ENCODE measurements at regions not wholly inside any gene's neighbourhood (a gene's known extent, or its start where the extent isn't known, plus 50 kb on each side); places are given as distances from the start of the nearest gene placed in this dataset.

DNA sequence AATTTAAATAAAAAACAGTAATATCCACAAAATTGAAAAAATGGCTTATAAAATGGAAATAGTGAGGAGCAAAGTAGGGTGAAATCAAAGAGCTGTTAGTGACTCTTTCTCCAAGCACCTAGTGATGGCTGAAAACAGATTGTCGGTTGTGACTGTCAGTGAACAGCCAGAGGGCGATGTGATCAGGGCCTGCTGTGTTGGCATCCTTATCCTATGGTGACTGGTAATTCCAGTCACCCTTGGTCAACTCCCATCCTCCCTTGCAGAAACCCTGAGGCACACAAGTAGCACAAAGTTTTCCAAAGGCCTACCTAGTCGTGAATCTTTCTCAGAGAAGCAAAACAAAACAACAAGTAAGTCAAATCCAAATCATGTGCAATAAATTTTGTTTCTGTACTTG, 599.8 kb upstream of the CXADR start:
- no peak overlapping the region for H3K27ac ChIP-seq (ENCODE audit: low read depth, low read length)
- H3K27me3 ChIP-seq (ENCODE audit: control insufficient read depth in 1 of 2, insufficient read depth in 2 of 2, low read length in 2 of 2): no peaks in the 10 kb centered on the region
- no peaks in the 10 kb centered on the region for H3K4me1 ChIP-seq (ENCODE audit: control insufficient read depth in 1 of 2, insufficient read depth in 2 of 2, low read length in 2 of 2)
- peaks cover 7 to 13% of the 10 kb centered on the region in 2 donors for H3K9me3 ChIP-seq (ENCODE audit: control insufficient read depth in 1 of 2, low read length in 2 of 2)
- H3K9ac ChIP-seq (ENCODE audit: low read depth in 1 of 2, low read length in 2 of 2): no peak overlapping the region
- H3K4me3 ChIP-seq (ENCODE audit: low read depth in 1 of 2, low read length in 2 of 2): no peak overlapping the region
- H3K36me3 ChIP-seq (ENCODE audit: control insufficient read depth in 1 of 2, insufficient read depth in 2 of 2, low read length in 2 of 2): no peaks in the 10 kb centered on the region

GRCh38 chr21:16928439-16928838, 584.4 kb upstream of the CXADR start:
- no peak overlapping the region for H3K4me3 ChIP-seq (ENCODE audit: low read depth in 1 of 2, low read length in 2 of 2)
- H3K27ac ChIP-seq (ENCODE audit: low read depth, low read length): no peak overlapping the region
- H3K4me1 ChIP-seq (ENCODE audit: control insufficient read depth in 1 of 2, insufficient read depth in 2 of 2, low read length in 2 of 2): no peaks in the 10 kb centered on the region
- H3K9ac ChIP-seq (ENCODE audit: low read depth in 1 of 2, low read length in 2 of 2): no peak overlapping the region
- no peaks in the 10 kb centered on the region for H3K36me3 ChIP-seq (ENCODE audit: control insufficient read depth in 1 of 2, insufficient read depth in 2 of 2, low read length in 2 of 2)
- H3K27me3 ChIP-seq (ENCODE audit: control insufficient read depth in 1 of 2, insufficient read depth in 2 of 2, low read length in 2 of 2): no peaks in the 10 kb centered on the region
- peaks cover 3 to 11% of the 10 kb centered on the region in 2 donors for H3K9me3 ChIP-seq (ENCODE audit: control insufficient read depth in 1 of 2, low read length in 2 of 2)

DNA sequence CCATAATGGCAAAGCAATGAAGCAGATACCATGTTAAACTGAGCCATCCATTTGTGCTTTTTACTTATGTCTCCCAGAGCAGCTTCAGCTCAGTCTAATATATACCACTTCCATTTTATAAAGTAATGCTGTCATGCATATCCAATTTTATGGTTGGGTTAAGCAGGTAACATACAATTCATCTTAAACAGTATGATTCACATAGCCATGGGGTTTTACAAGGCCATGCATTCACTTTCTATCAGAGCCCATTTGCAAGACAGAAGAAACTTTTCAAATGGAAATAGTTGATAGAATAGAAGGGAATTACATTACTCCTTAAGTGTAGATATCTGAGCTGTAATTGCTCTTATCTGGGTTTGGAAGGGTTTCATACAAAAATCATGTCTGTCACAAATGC, 580.5 kb upstream of the CXADR start:
- H3K27me3 ChIP-seq (ENCODE audit: control insufficient read depth in 1 of 2, insufficient read depth in 2 of 2, low read length in 2 of 2): no peaks in the 10 kb centered on the region
- no peaks in the 10 kb centered on the region for H3K4me1 ChIP-seq (ENCODE audit: control insufficient read depth in 1 of 2, insufficient read depth in 2 of 2, low read length in 2 of 2)
- H3K9ac ChIP-seq (ENCODE audit: low read depth in 1 of 2, low read length in 2 of 2): no peak overlapping the region
- H3K4me3 ChIP-seq (ENCODE audit: low read depth in 1 of 2, low read length in 2 of 2): no peak overlapping the region
- no peaks in the 10 kb centered on the region for H3K36me3 ChIP-seq (ENCODE audit: control insufficient read depth in 1 of 2, insufficient read depth in 2 of 2, low read length in 2 of 2)
- H3K27ac ChIP-seq (ENCODE audit: low read depth, low read length): no peak overlapping the region
- peaks cover 4 to 14% of the 10 kb centered on the region in 2 donors for H3K9me3 ChIP-seq (ENCODE audit: control insufficient read depth in 1 of 2, low read length in 2 of 2)

DNA sequence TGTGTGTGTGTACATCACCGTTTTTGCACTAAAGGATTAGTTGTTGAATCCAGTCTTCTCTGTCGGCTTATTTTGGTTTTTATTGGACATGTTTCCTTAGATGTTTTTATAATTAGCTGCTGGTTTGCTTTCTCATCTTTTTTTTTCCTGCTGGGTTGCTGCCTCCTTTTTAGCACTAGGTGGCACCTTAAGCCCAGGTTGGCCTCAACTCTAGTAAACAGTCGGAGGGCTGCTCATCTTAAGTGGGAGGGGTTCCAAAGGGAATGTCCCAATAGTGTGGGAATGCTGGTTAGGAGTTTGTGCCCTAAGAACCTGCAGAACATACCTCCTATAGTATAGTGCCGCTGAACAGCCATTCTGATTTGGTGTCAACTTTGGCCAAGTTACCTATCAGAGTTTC, 570.1 kb upstream of the CXADR start:
- Histone ChIP-seq H3K4me3 (ENCODE audit: low read depth in 1 of 2, low read length in 2 of 2) (no peak overlapping the region), H3K9me3 (ENCODE audit: control insufficient read depth in 1 of 2, low read length in 2 of 2) (peaks cover 20 to 26% of the 10 kb centered on the region in 2 donors), H3K4me1 (ENCODE audit: control insufficient read depth in 1 of 2, insufficient read depth in 2 of 2, low read length in 2 of 2) (no peaks in the 10 kb centered on the region), H3K27me3 (ENCODE audit: control insufficient read depth in 1 of 2, insufficient read depth in 2 of 2, low read length in 2 of 2) (no peaks in the 10 kb centered on the region), H3K36me3 (ENCODE audit: control insufficient read depth in 1 of 2, insufficient read depth in 2 of 2, low read length in 2 of 2) (no peaks in the 10 kb centered on the region), H3K27ac (ENCODE audit: low read depth, low read length) (no peak overlapping the region), H3K9ac (ENCODE audit: low read depth in 1 of 2, low read length in 2 of 2) (no peak overlapping the region)

DNA sequence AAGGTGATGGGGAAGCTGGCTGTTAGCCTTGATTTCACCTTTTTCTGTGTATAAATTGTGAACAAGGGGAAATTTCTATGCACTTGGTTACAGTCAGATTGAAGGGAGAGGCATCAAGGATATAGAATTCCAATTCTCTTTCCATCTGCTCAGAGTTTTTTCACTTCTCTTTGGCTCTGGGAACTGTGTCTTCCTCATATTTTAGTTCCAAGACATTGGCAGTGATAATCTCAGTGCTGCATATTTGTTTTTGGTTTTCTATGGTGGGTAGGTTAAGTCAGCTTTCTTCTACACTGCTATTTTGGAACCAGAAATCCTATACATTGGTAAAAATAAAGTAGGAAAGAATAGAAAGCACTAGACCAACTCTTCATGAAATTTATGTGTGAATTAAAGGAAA, 569.6 kb upstream of the CXADR start:
- no peak overlapping the region for H3K4me3 ChIP-seq (ENCODE audit: low read depth in 1 of 2, low read length in 2 of 2)
- H3K27ac ChIP-seq (ENCODE audit: low read depth, low read length): no peak overlapping the region
- no peaks in the 10 kb centered on the region for H3K36me3 ChIP-seq (ENCODE audit: control insufficient read depth in 1 of 2, insufficient read depth in 2 of 2, low read length in 2 of 2)
- H3K9ac ChIP-seq (ENCODE audit: low read depth in 1 of 2, low read length in 2 of 2): no peak overlapping the region
- H3K27me3 ChIP-seq (ENCODE audit: control insufficient read depth in 1 of 2, insufficient read depth in 2 of 2, low read length in 2 of 2): no peaks in the 10 kb centered on the region
- H3K4me1 ChIP-seq (ENCODE audit: control insufficient read depth in 1 of 2, insufficient read depth in 2 of 2, low read length in 2 of 2): no peaks in the 10 kb centered on the region
- peaks cover 20 to 26% of the 10 kb centered on the region in 2 donors for H3K9me3 ChIP-seq (ENCODE audit: control insufficient read depth in 1 of 2, low read length in 2 of 2)

- H3K9me3 ChIP-seq (ENCODE audit: control insufficient read depth in 1 of 2, low read length in 2 of 2): peaks cover 20 to 28% of the 10 kb centered on the region in 2 donors
- no peak overlapping the region for H3K4me3 ChIP-seq (ENCODE audit: low read depth in 1 of 2, low read length in 2 of 2)
- H3K4me1 ChIP-seq (ENCODE audit: control insufficient read depth in 1 of 2, insufficient read depth in 2 of 2, low read length in 2 of 2): no peaks in the 10 kb centered on the region
- no peaks in the 10 kb centered on the region for H3K27me3 ChIP-seq (ENCODE audit: control insufficient read depth in 1 of 2, insufficient read depth in 2 of 2, low read length in 2 of 2)
- H3K36me3 ChIP-seq (ENCODE audit: control insufficient read depth in 1 of 2, insufficient read depth in 2 of 2, low read length in 2 of 2): no peaks in the 10 kb centered on the region
- no peak overlapping the region for H3K27ac ChIP-seq (ENCODE audit: low read depth, low read length)
- H3K9ac ChIP-seq (ENCODE audit: low read depth in 1 of 2, low read length in 2 of 2): no peak overlapping the region
Observed at GRCh38 chr21:16945580-16945979, 567.3 kb upstream of the CXADR start.

DNA sequence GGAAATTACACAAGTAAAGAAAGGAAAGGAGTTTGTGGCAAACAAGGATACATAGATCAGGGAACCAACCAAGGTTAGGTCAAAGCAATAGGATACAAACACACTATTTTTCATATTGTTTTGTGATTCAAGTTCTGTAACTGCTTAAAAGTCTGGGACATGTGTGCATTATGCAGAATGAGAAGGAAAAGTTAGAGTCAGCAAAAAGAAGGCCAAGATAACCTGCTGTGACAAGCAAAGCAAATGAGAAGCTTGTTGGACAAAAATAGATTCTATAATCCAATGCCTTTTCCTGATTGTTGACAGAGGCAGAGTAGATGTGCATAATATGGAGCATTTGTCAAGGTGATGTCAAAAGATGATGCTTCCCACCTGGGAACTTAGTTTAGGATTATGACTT, 556.0 kb upstream of the CXADR start:
- Histone ChIP-seq H3K27me3 (ENCODE audit: control insufficient read depth in 1 of 2, insufficient read depth in 2 of 2, low read length in 2 of 2) (no peaks in the 10 kb centered on the region), H3K4me3 (ENCODE audit: low read depth in 1 of 2, low read length in 2 of 2) (no peak overlapping the region), H3K27ac (ENCODE audit: low read depth, low read length) (no peak overlapping the region), H3K36me3 (ENCODE audit: control insufficient read depth in 1 of 2, insufficient read depth in 2 of 2, low read length in 2 of 2) (no peaks in the 10 kb centered on the region), H3K9me3 (ENCODE audit: control insufficient read depth in 1 of 2, low read length in 2 of 2) (peaks cover 6 to 16% of the 10 kb centered on the region in 2 donors), H3K4me1 (ENCODE audit: control insufficient read depth in 1 of 2, insufficient read depth in 2 of 2, low read length in 2 of 2) (no peaks in the 10 kb centered on the region), H3K9ac (ENCODE audit: low read depth in 1 of 2, low read length in 2 of 2) (no peak overlapping the region)

DNA sequence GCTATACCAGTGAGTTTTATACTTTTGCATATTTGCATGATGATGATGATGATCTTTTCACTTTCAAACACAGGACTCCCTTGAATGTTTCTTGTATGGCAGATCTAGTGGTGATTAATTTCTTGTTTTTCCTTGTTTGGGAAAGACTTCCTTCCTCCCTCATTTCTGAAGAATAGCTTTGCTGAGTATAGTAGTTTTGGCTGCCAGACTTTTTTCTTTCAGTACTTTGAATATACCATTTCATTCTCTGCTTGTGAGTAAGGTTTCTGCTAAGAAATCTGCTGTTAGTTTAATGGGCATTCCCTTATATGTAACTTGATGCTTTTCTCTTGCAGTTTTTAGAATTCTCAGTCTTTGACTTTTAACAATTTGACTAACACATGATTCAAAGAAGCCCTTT, 547.4 kb upstream of the CXADR start:
- H3K4me3 ChIP-seq (ENCODE audit: low read depth in 1 of 2, low read length in 2 of 2): no peak overlapping the region
- H3K27me3 ChIP-seq (ENCODE audit: control insufficient read depth in 1 of 2, insufficient read depth in 2 of 2, low read length in 2 of 2): no peaks in the 10 kb centered on the region
- no peak overlapping the region for H3K27ac ChIP-seq (ENCODE audit: low read depth, low read length)
- peaks cover 11 to 23% of the 10 kb centered on the region in 2 donors for H3K9me3 ChIP-seq (ENCODE audit: control insufficient read depth in 1 of 2, low read length in 2 of 2)
- no peaks in the 10 kb centered on the region for H3K4me1 ChIP-seq (ENCODE audit: control insufficient read depth in 1 of 2, insufficient read depth in 2 of 2, low read length in 2 of 2)
- H3K36me3 ChIP-seq (ENCODE audit: control insufficient read depth in 1 of 2, insufficient read depth in 2 of 2, low read length in 2 of 2): no peaks in the 10 kb centered on the region
- no peak overlapping the region for H3K9ac ChIP-seq (ENCODE audit: low read depth in 1 of 2, low read length in 2 of 2)

DNA sequence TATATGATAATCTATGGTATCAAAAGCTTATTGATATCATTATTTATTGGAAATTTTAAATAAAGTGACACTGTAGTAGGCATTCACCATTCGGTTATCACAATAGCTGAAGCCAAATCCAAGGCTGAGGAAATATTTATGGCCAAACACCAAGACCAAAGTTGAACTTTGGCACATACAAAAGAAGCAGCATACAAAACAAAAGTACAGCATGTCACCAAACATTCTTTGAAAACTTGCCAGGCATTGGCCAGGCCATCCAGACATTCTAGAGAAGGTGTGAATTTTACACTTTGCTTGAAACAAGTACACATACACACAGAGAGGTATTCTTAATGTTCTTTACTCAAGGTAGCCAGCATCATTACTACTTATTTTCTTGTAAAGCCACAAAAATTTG, 544.4 kb upstream of the CXADR start:
- H3K27me3 ChIP-seq (ENCODE audit: control insufficient read depth in 1 of 2, insufficient read depth in 2 of 2, low read length in 2 of 2): no peaks in the 10 kb centered on the region
- H3K4me3 ChIP-seq (ENCODE audit: low read depth in 1 of 2, low read length in 2 of 2): no peak overlapping the region
- peaks cover 14 to 23% of the 10 kb centered on the region in 2 donors for H3K9me3 ChIP-seq (ENCODE audit: control insufficient read depth in 1 of 2, low read length in 2 of 2)
- H3K36me3 ChIP-seq (ENCODE audit: control insufficient read depth in 1 of 2, insufficient read depth in 2 of 2, low read length in 2 of 2): no peaks in the 10 kb centered on the region
- no peak overlapping the region for H3K9ac ChIP-seq (ENCODE audit: low read depth in 1 of 2, low read length in 2 of 2)
- H3K27ac ChIP-seq (ENCODE audit: low read depth, low read length): no peak overlapping the region
- no peaks in the 10 kb centered on the region for H3K4me1 ChIP-seq (ENCODE audit: control insufficient read depth in 1 of 2, insufficient read depth in 2 of 2, low read length in 2 of 2)

DNA sequence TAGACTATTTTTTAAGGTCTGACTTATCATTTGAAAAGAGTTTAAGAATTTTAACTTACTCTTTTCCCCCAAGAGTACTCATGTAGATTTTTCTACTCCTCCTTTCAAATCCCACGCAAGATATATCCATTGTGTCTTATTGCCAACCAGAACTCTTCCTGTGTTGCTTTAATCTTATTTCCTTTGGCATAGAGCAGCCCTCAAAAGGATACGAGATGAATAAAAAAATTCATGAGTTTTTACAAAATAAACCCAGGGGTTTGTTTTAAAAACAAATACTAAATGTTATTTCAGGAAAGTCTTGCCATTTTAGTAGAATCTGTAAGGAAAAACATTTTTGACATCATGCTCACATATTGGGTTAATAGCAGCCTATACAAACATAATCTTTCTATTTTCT, 543.2 kb upstream of the CXADR start:
- no peaks in the 10 kb centered on the region for H3K27me3 ChIP-seq (ENCODE audit: control insufficient read depth in 1 of 2, insufficient read depth in 2 of 2, low read length in 2 of 2)
- H3K36me3 ChIP-seq (ENCODE audit: control insufficient read depth in 1 of 2, insufficient read depth in 2 of 2, low read length in 2 of 2): no peaks in the 10 kb centered on the region
- peaks cover 14 to 23% of the 10 kb centered on the region in 2 donors for H3K9me3 ChIP-seq (ENCODE audit: control insufficient read depth in 1 of 2, low read length in 2 of 2)
- H3K4me1 ChIP-seq (ENCODE audit: control insufficient read depth in 1 of 2, insufficient read depth in 2 of 2, low read length in 2 of 2): no peaks in the 10 kb centered on the region
- no peak overlapping the region for H3K4me3 ChIP-seq (ENCODE audit: low read depth in 1 of 2, low read length in 2 of 2)
- H3K9ac ChIP-seq (ENCODE audit: low read depth in 1 of 2, low read length in 2 of 2): no peak overlapping the region
- no peak overlapping the region for H3K27ac ChIP-seq (ENCODE audit: low read depth, low read length)

DNA sequence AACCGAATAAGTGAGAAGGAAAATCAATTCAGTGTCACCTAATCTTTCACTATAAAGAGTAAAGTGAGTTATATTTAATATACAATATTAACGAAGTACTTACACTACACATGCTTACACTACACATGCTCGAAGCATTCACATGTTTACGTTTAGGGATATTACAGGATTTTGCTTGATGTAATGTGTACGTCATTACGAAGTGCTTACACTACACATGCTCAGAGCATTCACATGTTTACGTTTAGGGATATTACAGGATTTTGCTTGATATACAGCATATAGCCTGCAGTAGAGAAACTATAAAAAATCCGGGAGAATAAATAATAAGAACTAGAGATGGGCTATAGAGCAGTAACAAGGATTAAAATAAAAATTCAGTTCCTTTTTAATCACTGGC, 538.8 kb upstream of the CXADR start:
- no peaks in the 10 kb centered on the region for H3K36me3 ChIP-seq (ENCODE audit: control insufficient read depth in 1 of 2, insufficient read depth in 2 of 2, low read length in 2 of 2)
- no peak overlapping the region for H3K27ac ChIP-seq (ENCODE audit: low read depth, low read length)
- no peak overlapping the region for H3K4me3 ChIP-seq (ENCODE audit: low read depth in 1 of 2, low read length in 2 of 2)
- H3K9ac ChIP-seq (ENCODE audit: low read depth in 1 of 2, low read length in 2 of 2): no peak overlapping the region
- no peaks in the 10 kb centered on the region for H3K27me3 ChIP-seq (ENCODE audit: control insufficient read depth in 1 of 2, insufficient read depth in 2 of 2, low read length in 2 of 2)
- H3K4me1 ChIP-seq (ENCODE audit: control insufficient read depth in 1 of 2, insufficient read depth in 2 of 2, low read length in 2 of 2): no peaks in the 10 kb centered on the region
- peaks cover 0 to 8% of the 10 kb centered on the region in 2 donors for H3K9me3 ChIP-seq (ENCODE audit: control insufficient read depth in 1 of 2, low read length in 2 of 2)

All from duodenal mucosa (tissue), 2 donors.